ENCODE measurements at regions not wholly inside any gene's neighbourhood (a gene's known extent, or its start where the extent isn't known, plus 50 kb on each side); places are given as distances from the start of the nearest gene placed in this dataset.

DNA sequence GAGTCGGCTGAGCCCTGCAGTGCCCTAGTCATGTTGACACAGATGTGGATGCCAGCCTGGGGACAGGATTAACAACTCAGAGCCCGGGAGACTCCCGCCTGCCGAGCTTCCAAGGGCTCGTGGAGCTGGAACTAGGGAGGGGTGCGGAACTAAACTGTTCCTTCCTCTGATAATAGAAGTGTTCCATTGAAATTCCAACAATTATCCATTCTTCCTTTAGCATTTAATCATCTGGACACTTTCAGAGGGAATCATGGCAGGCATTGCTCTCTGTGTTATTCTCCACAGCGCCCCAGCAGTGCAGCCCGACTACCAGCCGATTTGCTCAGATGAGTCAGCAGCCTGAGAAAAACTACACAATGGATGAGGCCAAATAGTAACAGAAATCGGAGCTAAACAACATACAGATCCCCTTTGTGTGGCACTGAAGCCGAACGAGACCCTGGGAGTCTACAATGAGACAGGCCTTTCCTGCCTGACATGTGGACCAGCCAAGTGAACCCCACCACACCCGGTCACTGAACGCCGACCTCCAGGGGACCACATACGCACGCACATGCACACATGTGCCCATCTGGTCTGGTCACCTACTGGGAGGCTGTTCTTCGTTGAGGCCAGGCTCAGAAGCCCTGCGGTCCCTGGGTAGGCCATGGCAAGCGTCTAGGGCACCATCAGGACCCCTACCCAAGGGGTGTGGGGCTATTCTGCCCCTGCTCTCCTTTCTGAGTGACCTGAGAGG lies 238.4 kb upstream of the AFDN start:
- DNase-seq, result no peak

DNA sequence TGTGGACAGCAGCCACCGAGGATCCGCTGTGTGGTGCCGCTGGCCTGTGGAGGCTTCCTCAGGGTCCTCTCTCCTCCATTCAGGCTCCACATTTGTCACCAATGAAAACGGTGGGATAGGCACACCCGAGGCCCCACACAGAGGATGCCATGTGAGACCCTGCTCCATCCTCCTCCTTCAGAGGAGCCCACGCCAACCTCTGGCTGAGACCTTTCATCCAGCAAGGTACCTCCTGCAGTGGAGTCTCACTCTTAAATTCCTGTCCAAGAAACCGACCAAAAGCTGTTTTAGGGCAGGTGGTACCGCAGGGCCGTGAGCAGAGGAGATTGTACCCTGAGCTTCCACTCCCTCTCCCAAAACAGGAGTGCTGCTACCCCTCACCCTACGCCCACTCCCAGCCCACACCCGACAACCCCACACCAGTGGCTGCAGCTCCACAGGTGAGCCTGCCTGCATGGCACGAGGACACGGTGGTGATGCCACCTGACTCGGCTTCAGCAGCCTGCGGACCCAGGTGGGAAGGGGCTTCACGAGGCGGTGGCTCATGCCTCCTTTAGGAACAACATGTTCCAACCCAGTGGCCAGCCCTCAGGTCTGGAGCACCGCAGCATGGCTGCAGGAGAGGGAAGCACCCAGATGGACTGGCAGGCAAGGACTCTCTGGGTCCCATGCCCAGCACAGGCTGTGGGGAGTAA lies 237.6 kb upstream of the AFDN start:
- DNase-seq, result no peak

DNA sequence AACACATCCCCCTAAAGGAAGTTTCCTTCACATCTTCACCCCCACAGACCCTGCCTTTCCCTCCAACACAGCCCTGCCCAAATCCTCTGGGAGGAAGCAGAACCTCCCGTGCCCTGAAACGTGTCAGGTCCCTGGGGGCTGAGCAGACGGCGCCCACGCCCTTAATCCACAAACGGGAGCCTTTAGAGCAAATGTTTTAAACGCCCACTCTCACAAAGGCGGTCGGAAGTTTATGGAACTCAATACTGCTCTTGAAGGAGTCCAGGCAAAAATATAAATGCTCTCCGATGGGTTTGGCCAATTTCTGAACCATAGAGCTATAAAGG lies 237.1 kb upstream of the AFDN start:
- no peak for DNase-seq

DNA sequence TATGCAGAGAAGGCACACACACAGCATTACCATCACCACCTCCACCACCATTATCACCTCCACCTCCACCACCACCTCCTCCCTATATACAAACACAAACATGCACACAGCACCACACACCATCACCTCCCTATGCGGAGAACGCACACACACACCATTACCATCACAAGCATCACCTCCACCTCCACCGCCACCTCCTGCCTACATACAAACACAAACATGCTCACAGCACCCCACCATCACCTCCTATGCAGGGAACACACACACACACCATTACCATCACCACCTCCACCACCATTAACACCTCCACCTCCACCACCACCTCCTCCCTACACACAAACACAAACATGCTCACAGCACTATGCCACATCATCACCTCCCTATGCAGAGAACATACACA lies 236.5 kb upstream of the AFDN start:
- no peak for DNase-seq
